Stimulated activated CD4-positive, alpha-beta T cell treated with anti-CD3 and anti-CD28 coated beads, Interleukin-2, amount 100 ng/mL, for 4 hours (primary cell): ENCODE measurements at regions not wholly inside any gene's neighbourhood (a gene's known extent, or its start where the extent isn't known, plus 50 kb on each side); places are given as distances from the start of the nearest gene placed in this dataset.
"Not testable (repeated sequence)": the region's sequence is repeated elsewhere in the genome, so short reads cannot be mapped to it uniquely, and the experiment has no call there.

Source experiments
- DNase-seq: peaks from one replicate; pipeline ENCODE4 v3.0.0-alpha.2; 2020; ENCODE audit warnings: low read depth

GRCh38 chr2:111532682-111533556 lies 351.1 kb downstream of the ANAPC1 start:
- DNase-seq = not testable (repeated sequence)

GRCh38 chr2:111533557-111534247 lies 350.3 kb downstream of the ANAPC1 start:
- DNase-seq = not testable (repeated sequence)

GRCh38 chr2:111534910-111535352 lies 349.1 kb downstream of the ANAPC1 start:
- DNase-seq = no peak

- DNase-seq = no peak
Observed at GRCh38 chr2:111535404-111535803, 348.6 kb downstream of the ANAPC1 start.

GRCh38 chr2:111537078-111537655 lies 346.8 kb downstream of the ANAPC1 start:
- DNase-seq = no peak

GRCh38 chr2:111539991-111540390 lies 344.0 kb downstream of the ANAPC1 start:
- not testable (repeated sequence) for DNase-seq

GRCh38 chr2:111542120-111542774 lies 341.7 kb downstream of the ANAPC1 start:
- DNase-seq = not testable (repeated sequence)

- not testable (repeated sequence) for DNase-seq
Observed at GRCh38 chr2:111544006-111544405, 340.0 kb downstream of the ANAPC1 start.

GRCh38 chr2:111545723-111546431 lies 338.1 kb downstream of the ANAPC1 start:
- DNase-seq = not testable (repeated sequence)

- DNase-seq = not testable (repeated sequence)
Observed at GRCh38 chr2:111546578-111546977, 337.4 kb downstream of the ANAPC1 start.

- DNase-seq = not testable (repeated sequence)
Observed at GRCh38 chr2:111549174-111549573, 334.8 kb downstream of the ANAPC1 start.

- not testable (repeated sequence) for DNase-seq
Observed at GRCh38 chr2:111551428-111551827, 332.6 kb downstream of the ANAPC1 start.

GRCh38 chr2:111552625-111553024 lies 331.4 kb downstream of the ANAPC1 start:
- not testable (repeated sequence) for DNase-seq

- not testable (repeated sequence) for DNase-seq
Observed at GRCh38 chr2:111559301-111559700, 324.7 kb downstream of the ANAPC1 start.

- not testable (repeated sequence) for DNase-seq
Observed at GRCh38 chr2:111559814-111560213, 324.2 kb downstream of the ANAPC1 start.

- not testable (repeated sequence) for DNase-seq
Observed at GRCh38 chr2:111566068-111566467, 317.9 kb downstream of the ANAPC1 start.

- not testable (repeated sequence) for DNase-seq
Observed at GRCh38 chr2:111567233-111567632, 316.8 kb downstream of the ANAPC1 start.

GRCh38 chr2:111569356-111570199 lies 314.4 kb downstream of the ANAPC1 start:
- DNase-seq = not testable (repeated sequence)

GRCh38 chr2:111570300-111571114 lies 313.5 kb downstream of the ANAPC1 start:
- DNase-seq = not testable (repeated sequence)
